NT2/D1 (cell line): ENCODE measurements at regions not wholly inside any gene's neighbourhood (a gene's known extent, or its start where the extent isn't known, plus 50 kb on each side); places are given as distances from the start of the nearest gene placed in this dataset.
"Not testable (repeated sequence)": the region's sequence is repeated elsewhere in the genome, so short reads cannot be mapped to it uniquely, and the experiment has no call there.

Experiments used
- DNase-seq: peaks from one replicate; pipeline ENCODE4 v3.0.0-alpha.2; 2011; ENCODE audit warnings: low read depth, low spot score
- H3K27me3 ChIP-seq: 2 replicates; pipeline ENCODE4 v1.6.0; 2011; ENCODE audit warnings: mild to moderate bottlenecking; ENCODE audit not compliant: insufficient read length, insufficient read depth
- H3K36me3 ChIP-seq: 2 replicates; pipeline ENCODE4 v1.6.1; 2011; ENCODE audit warnings: mild to moderate bottlenecking, low read length, mixed read lengths; ENCODE audit not compliant: insufficient read depth, insufficient read length
- H3K4me1 ChIP-seq: 2 replicates; pipeline ENCODE4 v1.5.1; 2011; ENCODE audit not compliant: insufficient read depth, insufficient read length
- H3K4me3 ChIP-seq: 2 replicates; pipeline ENCODE4 v1.5.1; 2011; ENCODE audit warnings: low read depth; ENCODE audit not compliant: insufficient read length
- H3K9ac ChIP-seq: 2 replicates; pipeline ENCODE4 v1.6.0; 2011; ENCODE audit warnings: low read depth; ENCODE audit not compliant: insufficient read length
- H3K9me3 ChIP-seq: 2 replicates; pipeline ENCODE4 v1.5.1; 2011; ENCODE audit warnings: mild to moderate bottlenecking, low read length; ENCODE audit not compliant: insufficient read depth
- SUZ12 ChIP-seq: IDR thresholded peaks from 2 replicates; pipeline ENCODE4 v1.6.1; 2011; ENCODE audit not compliant: insufficient read length, insufficient read depth; ENCODE audit errors: extremely low read depth
- YY1 ChIP-seq: IDR thresholded peaks from 2 replicates; pipeline ENCODE4 v1.6.1; 2011; ENCODE audit not compliant: insufficient read length, insufficient read depth
- ZNF274 ChIP-seq: IDR thresholded peaks from 2 replicates; pipeline ENCODE4 v1.6.1; 2011; ENCODE audit warnings: mild to moderate bottlenecking, low read depth, low read length

GRCh38 chr11:134858783-134859480 lies 446.9 kb upstream of the B3GAT1 start:
- no peak overlapping the region for H3K9ac ChIP-seq

GRCh38 chr11:134857035-134857434 lies 445.0 kb upstream of the B3GAT1 start:
- Histone ChIP-seq H3K9ac (no peak overlapping the region), H3K36me3 (no peaks in the 10 kb centered on the region)

More at GRCh38 chr11:134858783-134859480, 446.9 kb upstream of the B3GAT1 start:
- DNase-seq: no peak
- no peak for TF ChIP-seq YY1
- TF ChIP-seq SUZ12: no peak
- TF ChIP-seq ZNF274: no peak
- Histone ChIP-seq H3K27me3 (no peaks in the 10 kb centered on the region), H3K9me3 (no peaks in the 10 kb centered on the region), H3K4me1 (peaks cover 6% of the 10 kb centered on the region), H3K36me3 (no peaks in the 10 kb centered on the region), H3K4me3 (no peak overlapping the region)

GRCh38 chr11:134856056-134856971 lies 444.3 kb upstream of the B3GAT1 start:
- Histone ChIP-seq H3K9ac (no peak overlapping the region), H3K9me3 (no peaks in the 10 kb centered on the region), H3K4me3 (no peak overlapping the region), H3K27me3 (no peaks in the 10 kb centered on the region), H3K4me1 (no peaks in the 10 kb centered on the region), H3K36me3 (no peaks in the 10 kb centered on the region)
- TF ChIP-seq SUZ12 (no peak), ZNF274 (no peak), YY1 (no peak)
- DNase-seq: no peak

More at GRCh38 chr11:134857035-134857434, 445.0 kb upstream of the B3GAT1 start:
- Histone ChIP-seq H3K4me3 (no peak overlapping the region), H3K27me3 (no peaks in the 10 kb centered on the region), H3K4me1 (no peaks in the 10 kb centered on the region), H3K9me3 (no peaks in the 10 kb centered on the region)
- TF ChIP-seq ZNF274: no peak
- no peak for TF ChIP-seq YY1
- no peak for TF ChIP-seq SUZ12
- DNase-seq: no peak

GRCh38 chr11:134853992-134854991 lies 442.2 kb upstream of the B3GAT1 start:
- no peak for TF ChIP-seq YY1
- no peak for TF ChIP-seq ZNF274
- no peak for TF ChIP-seq SUZ12
- no peaks in the 10 kb centered on the region for H3K4me1 ChIP-seq
- no peaks in the 10 kb centered on the region for H3K9me3 ChIP-seq
- no peaks in the 10 kb centered on the region for H3K36me3 ChIP-seq
- H3K27me3 ChIP-seq: no peaks in the 10 kb centered on the region
- no peak overlapping the region for H3K4me3 ChIP-seq
- no peak for DNase-seq
- H3K9ac ChIP-seq: no peak overlapping the region

- H3K4me1 ChIP-seq, H3K9me3 ChIP-seq, H3K4me3 ChIP-seq, H3K9ac ChIP-seq, DNase-seq, H3K27me3 ChIP-seq, H3K36me3 ChIP-seq: not testable (repeated sequence)
Observed at GRCh38 chr11:134851503-134852224, 439.6 kb upstream of the B3GAT1 start.

- Histone ChIP-seq H3K4me3 (no peak overlapping the region), H3K27me3 (no peaks in the 10 kb centered on the region), H3K9me3 (no peaks in the 10 kb centered on the region), H3K36me3 (no peaks in the 10 kb centered on the region), H3K4me1 (no peaks in the 10 kb centered on the region), H3K9ac (no peak overlapping the region)
- DNase-seq: no peak
- TF ChIP-seq YY1 (no peak), ZNF274 (no peak), SUZ12 (no peak)
Observed at GRCh38 chr11:134850566-134850965, 438.5 kb upstream of the B3GAT1 start.
